SK-N-SH (cell line): ENCODE measurements at regions not wholly inside any gene's neighbourhood (a gene's known extent, or its start where the extent isn't known, plus 50 kb on each side); places are given as distances from the start of the nearest gene placed in this dataset.

Experiments
- GABPA ChIP-seq: IDR thresholded peaks from 2 replicates; pipeline ENCODE4 v1.4.0; 2012; ENCODE audit warnings: low read depth, mild to moderate bottlenecking
- JUND ChIP-seq: IDR thresholded peaks from 2 replicates; pipeline ENCODE4 v1.4.0; 2012
- MXI1 ChIP-seq: IDR thresholded peaks from 2 replicates; pipeline ENCODE4 v1.6.1; 2012; ENCODE audit warnings: mild to moderate bottlenecking, low read depth, low read length, improper control_type of control experiment
- POLR2AphosphoS5 ChIP-seq: IDR thresholded peaks from 2 replicates; pipeline ENCODE4 v1.6.1; 2012; ENCODE audit warnings: low read depth, low read length
- RAD21 ChIP-seq: IDR thresholded peaks from 2 replicates; pipeline ENCODE4 v1.6.1; 2012; ENCODE audit warnings: mild to moderate bottlenecking, low read length
- RFX5 ChIP-seq: IDR thresholded peaks from 2 replicates; pipeline ENCODE4 v1.6.1; 2012; ENCODE audit warnings: mild to moderate bottlenecking, improper control_type of control experiment, low read length
- RXRA ChIP-seq: IDR thresholded peaks from 2 replicates; pipeline ENCODE4 v1.4.0; 2012; ENCODE audit warnings: low read depth, mild to moderate bottlenecking, borderline replicate concordance
- SIN3A ChIP-seq: IDR thresholded peaks from 2 replicates; pipeline ENCODE4 v1.6.1; 2012; ENCODE audit warnings: low read depth, mild to moderate bottlenecking, low read length, moderate library complexity, borderline replicate concordance
- TF ChIP-seq, protein P1 (sequence below): fragments of 200-600 bp; sonication (generic); IDR thresholded peaks from 2 replicates; pipeline ENCODE4 v1.6.1; 2017; ENCODE audit warnings: antibody characterized with exemption, mild to moderate bottlenecking, moderate library complexity
- TF ChIP-seq, protein P2 (sequence below): IDR thresholded peaks from 2 replicates; pipeline ENCODE4 v1.6.1; 2012; ENCODE audit warnings: mild to moderate bottlenecking, low read depth, low read length, moderate library complexity
- TF ChIP-seq, protein P3 (sequence below): IDR thresholded peaks from 2 replicates; pipeline ENCODE4 v1.4.0; 2012; ENCODE audit warnings: low read depth, borderline replicate concordance

DNA sequence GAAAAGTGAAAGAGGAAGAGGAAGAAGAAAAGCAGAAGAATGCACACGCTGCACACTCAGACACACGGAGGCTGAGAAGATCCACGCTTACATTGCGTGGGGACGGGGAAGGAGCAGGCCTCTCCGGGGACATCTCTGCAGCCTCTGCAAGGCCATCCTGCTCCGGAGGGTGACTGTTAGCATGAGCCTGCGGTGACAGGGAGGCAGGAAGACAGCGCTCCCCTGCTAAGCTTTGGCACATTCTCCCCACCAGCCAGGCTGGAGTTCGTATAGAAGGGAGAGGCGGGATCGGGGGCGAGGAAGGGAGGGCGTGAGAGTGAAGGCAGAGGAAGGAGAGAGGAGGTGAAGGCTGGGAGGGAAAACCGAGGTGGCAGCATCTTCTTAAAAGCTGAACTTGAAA is 366.0 kb upstream of the SHH start:
- TF ChIP-seq, protein P1, sequence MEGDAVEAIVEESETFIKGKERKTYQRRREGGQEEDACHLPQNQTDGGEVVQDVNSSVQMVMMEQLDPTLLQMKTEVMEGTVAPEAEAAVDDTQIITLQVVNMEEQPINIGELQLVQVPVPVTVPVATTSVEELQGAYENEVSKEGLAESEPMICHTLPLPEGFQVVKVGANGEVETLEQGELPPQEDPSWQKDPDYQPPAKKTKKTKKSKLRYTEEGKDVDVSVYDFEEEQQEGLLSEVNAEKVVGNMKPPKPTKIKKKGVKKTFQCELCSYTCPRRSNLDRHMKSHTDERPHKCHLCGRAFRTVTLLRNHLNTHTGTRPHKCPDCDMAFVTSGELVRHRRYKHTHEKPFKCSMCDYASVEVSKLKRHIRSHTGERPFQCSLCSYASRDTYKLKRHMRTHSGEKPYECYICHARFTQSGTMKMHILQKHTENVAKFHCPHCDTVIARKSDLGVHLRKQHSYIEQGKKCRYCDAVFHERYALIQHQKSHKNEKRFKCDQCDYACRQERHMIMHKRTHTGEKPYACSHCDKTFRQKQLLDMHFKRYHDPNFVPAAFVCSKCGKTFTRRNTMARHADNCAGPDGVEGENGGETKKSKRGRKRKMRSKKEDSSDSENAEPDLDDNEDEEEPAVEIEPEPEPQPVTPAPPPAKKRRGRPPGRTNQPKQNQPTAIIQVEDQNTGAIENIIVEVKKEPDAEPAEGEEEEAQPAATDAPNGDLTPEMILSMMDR = no peak
- TF ChIP-seq JUND (no peak), SIN3A (no peak), RFX5 (no peak), RXRA (no peak), POLR2AphosphoS5 (no peak), RAD21 (no peak), GABPA (no peak), MXI1 (no peak)
- TF ChIP-seq, protein P2, sequence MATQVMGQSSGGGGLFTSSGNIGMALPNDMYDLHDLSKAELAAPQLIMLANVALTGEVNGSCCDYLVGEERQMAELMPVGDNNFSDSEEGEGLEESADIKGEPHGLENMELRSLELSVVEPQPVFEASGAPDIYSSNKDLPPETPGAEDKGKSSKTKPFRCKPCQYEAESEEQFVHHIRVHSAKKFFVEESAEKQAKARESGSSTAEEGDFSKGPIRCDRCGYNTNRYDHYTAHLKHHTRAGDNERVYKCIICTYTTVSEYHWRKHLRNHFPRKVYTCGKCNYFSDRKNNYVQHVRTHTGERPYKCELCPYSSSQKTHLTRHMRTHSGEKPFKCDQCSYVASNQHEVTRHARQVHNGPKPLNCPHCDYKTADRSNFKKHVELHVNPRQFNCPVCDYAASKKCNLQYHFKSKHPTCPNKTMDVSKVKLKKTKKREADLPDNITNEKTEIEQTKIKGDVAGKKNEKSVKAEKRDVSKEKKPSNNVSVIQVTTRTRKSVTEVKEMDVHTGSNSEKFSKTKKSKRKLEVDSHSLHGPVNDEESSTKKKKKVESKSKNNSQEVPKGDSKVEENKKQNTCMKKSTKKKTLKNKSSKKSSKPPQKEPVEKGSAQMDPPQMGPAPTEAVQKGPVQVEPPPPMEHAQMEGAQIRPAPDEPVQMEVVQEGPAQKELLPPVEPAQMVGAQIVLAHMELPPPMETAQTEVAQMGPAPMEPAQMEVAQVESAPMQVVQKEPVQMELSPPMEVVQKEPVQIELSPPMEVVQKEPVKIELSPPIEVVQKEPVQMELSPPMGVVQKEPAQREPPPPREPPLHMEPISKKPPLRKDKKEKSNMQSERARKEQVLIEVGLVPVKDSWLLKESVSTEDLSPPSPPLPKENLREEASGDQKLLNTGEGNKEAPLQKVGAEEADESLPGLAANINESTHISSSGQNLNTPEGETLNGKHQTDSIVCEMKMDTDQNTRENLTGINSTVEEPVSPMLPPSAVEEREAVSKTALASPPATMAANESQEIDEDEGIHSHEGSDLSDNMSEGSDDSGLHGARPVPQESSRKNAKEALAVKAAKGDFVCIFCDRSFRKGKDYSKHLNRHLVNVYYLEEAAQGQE = no peak
- TF ChIP-seq, protein P3, sequence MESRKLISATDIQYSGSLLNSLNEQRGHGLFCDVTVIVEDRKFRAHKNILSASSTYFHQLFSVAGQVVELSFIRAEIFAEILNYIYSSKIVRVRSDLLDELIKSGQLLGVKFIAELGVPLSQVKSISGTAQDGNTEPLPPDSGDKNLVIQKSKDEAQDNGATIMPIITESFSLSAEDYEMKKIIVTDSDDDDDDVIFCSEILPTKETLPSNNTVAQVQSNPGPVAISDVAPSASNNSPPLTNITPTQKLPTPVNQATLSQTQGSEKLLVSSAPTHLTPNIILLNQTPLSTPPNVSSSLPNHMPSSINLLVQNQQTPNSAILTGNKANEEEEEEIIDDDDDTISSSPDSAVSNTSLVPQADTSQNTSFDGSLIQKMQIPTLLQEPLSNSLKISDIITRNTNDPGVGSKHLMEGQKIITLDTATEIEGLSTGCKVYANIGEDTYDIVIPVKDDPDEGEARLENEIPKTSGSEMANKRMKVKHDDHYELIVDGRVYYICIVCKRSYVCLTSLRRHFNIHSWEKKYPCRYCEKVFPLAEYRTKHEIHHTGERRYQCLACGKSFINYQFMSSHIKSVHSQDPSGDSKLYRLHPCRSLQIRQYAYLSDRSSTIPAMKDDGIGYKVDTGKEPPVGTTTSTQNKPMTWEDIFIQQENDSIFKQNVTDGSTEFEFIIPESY = no peak
